Upper lobe of left lung (tissue), 6 donors: ENCODE measurements at regions not wholly inside any gene's neighbourhood (a gene's known extent, or its start where the extent isn't known, plus 50 kb on each side); places are given as distances from the start of the nearest gene placed in this dataset.

ENCODE experiments used
- ATAC-seq, 2 donors: fragments of 200-7000 bp; cut with Tn5 transposase; one replicate each; pipeline ENCODE4 v1.9.1; 2022; ENCODE audit warnings: mild to moderate bottlenecking in 2 of 2, moderate library complexity in 2 of 2; ENCODE audit not compliant: low FRiP score in 2 of 2
- DNase-seq, 2 donors: peaks; one replicate each; pipeline ENCODE4 v3.0.0-alpha.2; 2019 to 2020
- H3K27ac ChIP-seq, 4 donors: fragments of 200-600 bp; sonication (generic); one replicate each; pipeline ENCODE4 v1.5.1; 2016 to 2019
- H3K27me3 ChIP-seq, 4 donors: fragments of 200-600 bp; sonication (generic); one replicate each; pipeline ENCODE4 v1.5.1; 2017 to 2019
- H3K36me3 ChIP-seq, 4 donors: fragments of 200-600 bp; sonication (generic); one replicate each; pipeline ENCODE4 v1.5.1; 2016 to 2019
- H3K4me1 ChIP-seq, 4 donors: fragments of 200-600 bp; sonication (generic); one replicate each; pipeline ENCODE4 v1.5.1; 2018 to 2019
- H3K4me3 ChIP-seq, 4 donors: fragments of 200-600 bp; sonication (generic); one replicate each; pipeline ENCODE4 v1.5.1; 2017 to 2019; ENCODE audit warnings: mild to moderate bottlenecking in 2 of 4, moderate library complexity in 1 of 4
- H3K9me3 ChIP-seq, 4 donors: fragments of 200-600 bp; sonication (generic); one replicate each; pipeline ENCODE4 v1.5.1; 2018 to 2019
- EP300 ChIP-seq, 4 donors: sonication (generic); formaldehyde crosslinking; IDR thresholded peaks; one replicate each; pipeline ENCODE4 v1.5.1; 2017; ENCODE audit warnings: antibody characterized with exemption in 4 of 4, control low read depth in 2 of 4
- POLR2A ChIP-seq, 4 donors: fragments of 450-650 bp; IDR thresholded peaks; one replicate each; pipeline ENCODE4 v1.5.1; 2016 to 2017; ENCODE audit warnings: antibody characterized with exemption in 4 of 4, mild to moderate bottlenecking in 2 of 4
- POLR2AphosphoS5 ChIP-seq, 2 donors: sonication (generic); formaldehyde crosslinking; IDR thresholded peaks; one replicate each; pipeline ENCODE4 v1.5.1; 2017; ENCODE audit warnings: antibody characterized with exemption in 2 of 2
- WGBS, 2 donors: methylation state at CpG; one replicate each; pipeline ENCODE4 v1.1.5; 2017 to 2018; 5-methylcytosine and 5-hydroxymethylcytosine counted together
- TF ChIP-seq, protein P1 (sequence below), 6 experiments: fragments of 450-650 bp in 4 of 6; fragments of 200-600 bp in 2 of 6; sonication (generic) in 2 of 6; IDR thresholded peaks; one replicate each; pipeline ENCODE4 v1.5.1; 2016 to 2019; ENCODE audit warnings: antibody characterized with exemption in 6 of 6
- donor health status: DM: no; HTN: no; CAD: no; lungs with moderate emphysema.
- donor health status: DM: no; HTN: yes; CAD: no; lungs with severe emphysema.

GRCh38 chr7:113491305-113491704 is 373.0 kb upstream of the SMIM30 start:
- Histone ChIP-seq H3K36me3 (no peaks in the 10 kb centered on the region), H3K27me3 (no peaks in the 10 kb centered on the region), H3K9me3 (peaks cover 0 to 4% (median 0%) of the 10 kb centered on the region in 4 donors), H3K4me3 (no peak overlapping the region), H3K4me1 (no peaks in the 10 kb centered on the region), H3K27ac (no peak overlapping the region)
- DNase-seq (no peak), ATAC-seq (no peak)
- 76 to 85% methylated on average over 2 of the region's 2 CpGs for WGBS, 2 donors
- TF ChIP-seq EP300 (IDR thresholded peaks at IDR 0.05) (no peak), POLR2A (IDR thresholded peaks at IDR 0.05) (no peak), POLR2AphosphoS5 (IDR thresholded peaks at IDR 0.05) (no peak)
- TF ChIP-seq, protein P1, sequence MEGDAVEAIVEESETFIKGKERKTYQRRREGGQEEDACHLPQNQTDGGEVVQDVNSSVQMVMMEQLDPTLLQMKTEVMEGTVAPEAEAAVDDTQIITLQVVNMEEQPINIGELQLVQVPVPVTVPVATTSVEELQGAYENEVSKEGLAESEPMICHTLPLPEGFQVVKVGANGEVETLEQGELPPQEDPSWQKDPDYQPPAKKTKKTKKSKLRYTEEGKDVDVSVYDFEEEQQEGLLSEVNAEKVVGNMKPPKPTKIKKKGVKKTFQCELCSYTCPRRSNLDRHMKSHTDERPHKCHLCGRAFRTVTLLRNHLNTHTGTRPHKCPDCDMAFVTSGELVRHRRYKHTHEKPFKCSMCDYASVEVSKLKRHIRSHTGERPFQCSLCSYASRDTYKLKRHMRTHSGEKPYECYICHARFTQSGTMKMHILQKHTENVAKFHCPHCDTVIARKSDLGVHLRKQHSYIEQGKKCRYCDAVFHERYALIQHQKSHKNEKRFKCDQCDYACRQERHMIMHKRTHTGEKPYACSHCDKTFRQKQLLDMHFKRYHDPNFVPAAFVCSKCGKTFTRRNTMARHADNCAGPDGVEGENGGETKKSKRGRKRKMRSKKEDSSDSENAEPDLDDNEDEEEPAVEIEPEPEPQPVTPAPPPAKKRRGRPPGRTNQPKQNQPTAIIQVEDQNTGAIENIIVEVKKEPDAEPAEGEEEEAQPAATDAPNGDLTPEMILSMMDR (IDR thresholded peaks at IDR 0.05) = no peak

- TF ChIP-seq, protein P1 (IDR thresholded peaks at IDR 0.05) = no peak
- no peak for TF ChIP-seq POLR2A (IDR thresholded peaks at IDR 0.05)
- TF ChIP-seq EP300 (IDR thresholded peaks at IDR 0.05) = no peak
- no peak for TF ChIP-seq POLR2AphosphoS5 (IDR thresholded peaks at IDR 0.05)
- 85 to 89% methylated on average over 4 to 11 of the region's 16 CpGs for WGBS, 2 donors
- peak; percentile 23 to 57 for ATAC-seq
- peaks cover 0 to 4% (median 0%) of the 10 kb centered on the region in 4 donors for H3K9me3 ChIP-seq
- DNase-seq = peak in 1 of 2 donors; percentile 45
- H3K36me3 ChIP-seq = no peaks in the 10 kb centered on the region
- no peaks in the 10 kb centered on the region for H3K4me1 ChIP-seq
- H3K4me3 ChIP-seq = no peak overlapping the region
- no peak overlapping the region for H3K27ac ChIP-seq
- H3K27me3 ChIP-seq = no peaks in the 10 kb centered on the region
These were observed 369.8 kb upstream of the SMIM30 start for GRCh38 chr7:113487925-113488731.

GRCh38 chr7:113486548-113486947 is 368.2 kb upstream of the SMIM30 start:
- DNase-seq (no peak), ATAC-seq (no peak)
- Histone ChIP-seq H3K9me3 (peaks cover 0 to 4% (median 0%) of the 10 kb centered on the region in 4 donors), H3K4me1 (no peaks in the 10 kb centered on the region), H3K27me3 (no peaks in the 10 kb centered on the region), H3K4me3 (no peak overlapping the region), H3K36me3 (no peaks in the 10 kb centered on the region), H3K27ac (no peak overlapping the region)
- WGBS, 2 donors = 91 to 94% methylated on average over 2 of the region's 2 CpGs
- TF ChIP-seq POLR2A (IDR thresholded peaks at IDR 0.05) (no peak), POLR2AphosphoS5 (IDR thresholded peaks at IDR 0.05) (no peak), EP300 (IDR thresholded peaks at IDR 0.05) (no peak)
- TF ChIP-seq, protein P1 (IDR thresholded peaks at IDR 0.05) = no peak

GRCh38 chr7:113483657-113484056 is 365.3 kb upstream of the SMIM30 start:
- no peaks in the 10 kb centered on the region for H3K4me1 ChIP-seq
- no peak for TF ChIP-seq POLR2A (IDR thresholded peaks at IDR 0.05)
- TF ChIP-seq, protein P1 (IDR thresholded peaks at IDR 0.05) = no peak
- no peak for TF ChIP-seq EP300 (IDR thresholded peaks at IDR 0.05)
- no peak for TF ChIP-seq POLR2AphosphoS5 (IDR thresholded peaks at IDR 0.05)
- no peaks in the 10 kb centered on the region for H3K27me3 ChIP-seq
- H3K9me3 ChIP-seq = peaks cover 0 to 4% (median 0%) of the 10 kb centered on the region in 4 donors
- DNase-seq (no peak), ATAC-seq (no peak)
- WGBS, 2 donors = 88% methylated on average over 4 of the region's 4 CpGs
- no peak overlapping the region for H3K4me3 ChIP-seq
- H3K27ac ChIP-seq = no peak overlapping the region
- no peaks in the 10 kb centered on the region for H3K36me3 ChIP-seq

GRCh38 chr7:113480537-113480936 is 362.2 kb upstream of the SMIM30 start:
- Histone ChIP-seq H3K4me3 (no peak overlapping the region), H3K36me3 (no peaks in the 10 kb centered on the region), H3K27me3 (no peaks in the 10 kb centered on the region), H3K27ac (no peak overlapping the region), H3K9me3 (no peaks in the 10 kb centered on the region), H3K4me1 (no peaks in the 10 kb centered on the region)
- no peak for DNase-seq
- WGBS, 2 donors = 60 to 78% methylated on average over 3 of the region's 3 CpGs
- no peak for ATAC-seq
- TF ChIP-seq, protein P1 (IDR thresholded peaks at IDR 0.05) = no peak
- TF ChIP-seq POLR2A (IDR thresholded peaks at IDR 0.05) (no peak), EP300 (IDR thresholded peaks at IDR 0.05) (no peak), POLR2AphosphoS5 (IDR thresholded peaks at IDR 0.05) (no peak)
